ENCODE measurements at regions not wholly inside any gene's neighbourhood (a gene's known extent, or its start where the extent isn't known, plus 50 kb on each side); places are given as distances from the start of the nearest gene placed in this dataset.

- Mint-ChIP-seq H3K27me3 (ENCODE audit: low read depth) (no peaks in the 10 kb centered on the region), H3K9me3 (peaks cover 4% of the 10 kb centered on the region), H3K27ac (no peak overlapping the region), H3K4me1 (peaks cover 14% of the 10 kb centered on the region), H3K36me3 (ENCODE audit: low read depth) (no peaks in the 10 kb centered on the region), H3K4me3 (no peak overlapping the region)
- no peak for TF ChIP-seq CTCF (IDR thresholded peaks at IDR 0.05; ENCODE audit: unreplicated experiment in 3 of 3)
Measured at GRCh38 chr2:49861821-49862220, 707.5 kb upstream of the FSHR start.

- Mint-ChIP-seq H3K27ac (no peak overlapping the region), H3K4me3 (no peak overlapping the region), H3K36me3 (ENCODE audit: low read depth) (no peaks in the 10 kb centered on the region), H3K9me3 (peaks cover 4% of the 10 kb centered on the region), H3K27me3 (ENCODE audit: low read depth) (no peaks in the 10 kb centered on the region), H3K4me1 (peaks cover 14% of the 10 kb centered on the region)
- TF ChIP-seq CTCF (IDR thresholded peaks at IDR 0.05; ENCODE audit: unreplicated experiment in 3 of 3), result no peak
Measured at GRCh38 chr2:49860834-49861233, 706.5 kb upstream of the FSHR start.

GRCh38 chr2:49860170-49860569, 705.9 kb upstream of the FSHR start:
- Mint-ChIP-seq H3K27ac (no peak overlapping the region), H3K4me1 (peaks cover 14% of the 10 kb centered on the region), H3K4me3 (no peak overlapping the region), H3K9me3 (peaks cover 4% of the 10 kb centered on the region), H3K27me3 (ENCODE audit: low read depth) (no peaks in the 10 kb centered on the region), H3K36me3 (ENCODE audit: low read depth) (no peaks in the 10 kb centered on the region)
- TF ChIP-seq CTCF (IDR thresholded peaks at IDR 0.05; ENCODE audit: unreplicated experiment in 3 of 3), result no peak

GRCh38 chr2:49858657-49859056, 704.3 kb upstream of the FSHR start:
- Mint-ChIP-seq H3K36me3 (ENCODE audit: low read depth) (no peaks in the 10 kb centered on the region), H3K27ac (no peak overlapping the region), H3K27me3 (ENCODE audit: low read depth) (no peaks in the 10 kb centered on the region), H3K4me3 (no peak overlapping the region), H3K9me3 (no peaks in the 10 kb centered on the region), H3K4me1 (peaks cover 14% of the 10 kb centered on the region)
- no peak for TF ChIP-seq CTCF (IDR thresholded peaks at IDR 0.05; ENCODE audit: unreplicated experiment in 3 of 3)

GRCh38 chr2:49858113-49858490, 703.8 kb upstream of the FSHR start:
- Mint-ChIP-seq H3K9me3 (no peaks in the 10 kb centered on the region), H3K4me1 (peaks cover 14% of the 10 kb centered on the region), H3K27ac (peak overlapping the region in 2 of 3 experiments; percentile 13 to 37), H3K4me3 (no peak overlapping the region), H3K36me3 (ENCODE audit: low read depth) (no peaks in the 10 kb centered on the region), H3K27me3 (ENCODE audit: low read depth) (no peaks in the 10 kb centered on the region)
- no peak for TF ChIP-seq CTCF (IDR thresholded peaks at IDR 0.05; ENCODE audit: unreplicated experiment in 3 of 3)

- Mint-ChIP-seq H3K4me1 (peaks cover 14% of the 10 kb centered on the region), H3K36me3 (ENCODE audit: low read depth) (no peaks in the 10 kb centered on the region), H3K4me3 (no peak overlapping the region), H3K27ac (peak overlapping the region in 2 of 3 experiments; percentile 13 to 37), H3K9me3 (no peaks in the 10 kb centered on the region), H3K27me3 (ENCODE audit: low read depth) (no peaks in the 10 kb centered on the region)
- TF ChIP-seq CTCF (IDR thresholded peaks at IDR 0.05; ENCODE audit: unreplicated experiment in 3 of 3), result no peak
Measured at GRCh38 chr2:49857371-49858112, 703.2 kb upstream of the FSHR start.
